Ishikawa (cell line): ENCODE measurements at regions not wholly inside any gene's neighbourhood (a gene's known extent, or its start where the extent isn't known, plus 50 kb on each side); places are given as distances from the start of the nearest gene placed in this dataset.

Experiments used
- EGR1 ChIP-seq: IDR thresholded peaks from 2 replicates; pipeline ENCODE4 v1.6.1; 2012
- EP300 ChIP-seq: IDR thresholded peaks from 2 replicates; pipeline ENCODE4 v1.6.1; 2012; ENCODE audit warnings: borderline replicate concordance
- FOXM1 ChIP-seq: IDR thresholded peaks from 2 replicates; pipeline ENCODE4 v1.6.1; 2012; ENCODE audit warnings: low read depth, borderline replicate concordance
- TF ChIP-seq, protein P1 (sequence below): IDR thresholded peaks from 2 replicates; pipeline ENCODE4 v1.6.1; 2012

- no peak for TF ChIP-seq EGR1
- TF ChIP-seq, protein P1, sequence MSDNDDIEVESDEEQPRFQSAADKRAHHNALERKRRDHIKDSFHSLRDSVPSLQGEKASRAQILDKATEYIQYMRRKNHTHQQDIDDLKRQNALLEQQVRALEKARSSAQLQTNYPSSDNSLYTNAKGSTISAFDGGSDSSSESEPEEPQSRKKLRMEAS = no peak
- no peak for TF ChIP-seq FOXM1
- no peak for TF ChIP-seq EP300
Observed at GRCh38 chr2:116680256-116680936, 1134.1 kb upstream of the DDX18 start.
